ENCODE measurements at regions not wholly inside any gene's neighbourhood (a gene's known extent, or its start where the extent isn't known, plus 50 kb on each side); places are given as distances from the start of the nearest gene placed in this dataset.

GRCh38 chr12:90515199-90516175, 439.5 kb downstream of the CCER1 start:
- no peak overlapping the region for H3K4me3 ChIP-seq (ENCODE audit: low read depth, low read length)
- TF ChIP-seq, protein P1, sequence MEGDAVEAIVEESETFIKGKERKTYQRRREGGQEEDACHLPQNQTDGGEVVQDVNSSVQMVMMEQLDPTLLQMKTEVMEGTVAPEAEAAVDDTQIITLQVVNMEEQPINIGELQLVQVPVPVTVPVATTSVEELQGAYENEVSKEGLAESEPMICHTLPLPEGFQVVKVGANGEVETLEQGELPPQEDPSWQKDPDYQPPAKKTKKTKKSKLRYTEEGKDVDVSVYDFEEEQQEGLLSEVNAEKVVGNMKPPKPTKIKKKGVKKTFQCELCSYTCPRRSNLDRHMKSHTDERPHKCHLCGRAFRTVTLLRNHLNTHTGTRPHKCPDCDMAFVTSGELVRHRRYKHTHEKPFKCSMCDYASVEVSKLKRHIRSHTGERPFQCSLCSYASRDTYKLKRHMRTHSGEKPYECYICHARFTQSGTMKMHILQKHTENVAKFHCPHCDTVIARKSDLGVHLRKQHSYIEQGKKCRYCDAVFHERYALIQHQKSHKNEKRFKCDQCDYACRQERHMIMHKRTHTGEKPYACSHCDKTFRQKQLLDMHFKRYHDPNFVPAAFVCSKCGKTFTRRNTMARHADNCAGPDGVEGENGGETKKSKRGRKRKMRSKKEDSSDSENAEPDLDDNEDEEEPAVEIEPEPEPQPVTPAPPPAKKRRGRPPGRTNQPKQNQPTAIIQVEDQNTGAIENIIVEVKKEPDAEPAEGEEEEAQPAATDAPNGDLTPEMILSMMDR (IDR thresholded peaks at IDR 0.05; ENCODE audit: control insufficient read depth, extremely low read depth, insufficient read depth) = no peak
- DNase-seq (ENCODE audit: low read depth) = no peak

GRCh38 chr12:90514325-90514724, 440.7 kb downstream of the CCER1 start:
- TF ChIP-seq, protein P1 (IDR thresholded peaks at IDR 0.05; ENCODE audit: control insufficient read depth, extremely low read depth, insufficient read depth) = no peak
- no peak for DNase-seq (ENCODE audit: low read depth)
- no peak overlapping the region for H3K4me3 ChIP-seq (ENCODE audit: low read depth, low read length)

DNA sequence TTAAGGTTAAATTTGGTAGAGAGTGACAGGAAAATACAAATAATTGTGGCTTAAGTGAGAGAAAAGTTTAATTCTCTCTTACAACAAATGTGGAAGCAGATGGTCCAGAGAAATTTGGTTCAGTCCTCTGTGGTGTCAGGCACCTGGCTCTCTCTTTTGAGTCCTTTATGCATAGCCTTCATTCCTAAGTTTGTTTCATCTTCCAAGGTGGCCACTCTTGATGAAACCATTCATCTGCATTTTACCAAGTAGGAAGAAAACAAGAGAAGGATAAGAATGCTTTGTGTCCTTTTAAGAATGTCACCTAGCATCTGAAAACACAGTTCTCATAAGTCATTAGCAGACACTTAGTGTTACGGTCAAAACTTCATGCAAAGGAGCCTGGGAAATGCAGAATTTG, 442.5 kb downstream of the CCER1 start:
- no peak overlapping the region for H3K4me3 ChIP-seq (ENCODE audit: low read depth, low read length)
- no peak for DNase-seq (ENCODE audit: low read depth)
- TF ChIP-seq, protein P1 (IDR thresholded peaks at IDR 0.05; ENCODE audit: control insufficient read depth, extremely low read depth, insufficient read depth) = no peak

DNA sequence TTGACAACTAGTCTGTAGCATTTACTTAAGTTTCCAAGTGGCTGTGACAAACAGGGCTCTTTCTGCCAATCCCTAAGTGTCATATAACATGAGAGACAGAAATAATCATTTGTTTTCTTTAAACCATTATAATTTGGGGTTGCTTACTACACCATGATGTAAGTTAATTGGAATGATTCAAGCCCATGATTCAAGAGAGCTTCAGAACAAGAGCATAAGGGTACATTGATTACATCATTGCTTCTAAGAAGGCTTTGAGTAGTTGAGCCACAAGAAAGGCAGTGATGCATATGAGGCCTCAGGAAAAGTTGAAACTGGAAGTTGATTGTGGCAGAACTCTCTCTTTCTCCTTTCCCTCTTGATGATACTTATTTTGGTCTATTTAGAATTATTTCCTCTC, 444.0 kb downstream of the CCER1 start:
- TF ChIP-seq, protein P1 (IDR thresholded peaks at IDR 0.05; ENCODE audit: control insufficient read depth, extremely low read depth, insufficient read depth) = no peak
- no peak for DNase-seq (ENCODE audit: low read depth)
- H3K4me3 ChIP-seq (ENCODE audit: low read depth, low read length) = no peak overlapping the region

DNA sequence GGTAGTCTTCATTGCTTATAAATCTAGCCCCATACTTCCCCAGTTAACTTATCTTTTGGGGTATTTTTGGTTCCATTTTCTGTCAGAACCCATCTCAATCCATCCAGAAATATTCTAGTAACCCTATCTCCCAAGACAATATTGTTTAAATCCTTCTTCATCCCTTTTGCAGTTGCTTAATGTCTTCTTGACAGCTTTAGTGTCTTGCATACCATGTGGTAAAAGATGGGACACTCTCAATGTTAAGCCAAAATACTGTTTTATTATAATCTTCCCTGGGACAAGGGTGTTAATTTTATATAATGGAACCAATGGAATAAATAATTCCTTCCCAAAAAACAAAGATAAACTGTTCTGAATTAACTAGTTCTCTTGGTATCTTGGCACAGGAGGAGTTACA, 450.2 kb downstream of the CCER1 start:
- DNase-seq (ENCODE audit: low read depth) = no peak
- no peak overlapping the region for H3K4me3 ChIP-seq (ENCODE audit: low read depth, low read length)
- TF ChIP-seq, protein P1 (IDR thresholded peaks at IDR 0.05; ENCODE audit: control insufficient read depth, extremely low read depth, insufficient read depth) = no peak

- TF ChIP-seq, protein P1 (IDR thresholded peaks at IDR 0.05; ENCODE audit: control insufficient read depth, extremely low read depth, insufficient read depth) = no peak
- H3K4me3 ChIP-seq (ENCODE audit: low read depth, low read length) = no peak overlapping the region
- no peak for DNase-seq (ENCODE audit: low read depth)
Measured at GRCh38 chr12:90502070-90502469, 452.9 kb downstream of the CCER1 start.

All from LNCaP clone FGC (cell line).